HEK293 (cell line): ENCODE measurements at regions not wholly inside any gene's neighbourhood (a gene's known extent, or its start where the extent isn't known, plus 50 kb on each side); places are given as distances from the start of the nearest gene placed in this dataset.

Source experiments
- CTCF ChIA-PET: fragments of 350-600 bp; formaldehyde crosslinking; extraction: SDS; loops from one replicate; lab custom pipeline; 2021; ENCODE audit warnings: antibody characterized with exemption; lab: Yijun Ruan, JAX
- POLR2A ChIA-PET: fragments of 300-600 bp; formaldehyde crosslinking; extraction: SDS; loops from one replicate; lab custom pipeline; 2020; ENCODE audit warnings: antibody characterized with exemption, inconsistent platforms; lab: Yijun Ruan, JAX
- H3K27ac ChIP-seq: fragments of 200-500 bp; sonication (Bioruptor generic); 2 replicates; pipeline ENCODE4 v1.5.1; 2014; ENCODE audit warnings: low read depth, low read length, control low read depth, inconsistent platforms; ENCODE audit errors: extremely low read depth
- H3K36me3 ChIP-seq, 2 experiments: fragments of 200-500 bp in 1 of 2; sonication (Bioruptor generic) in 1 of 2; 1 replicate in 1 of 2; 2 replicates in 1 of 2; pipeline ENCODE4 v1.5.1; 2014 to 2017; ENCODE audit warnings: inconsistent platforms in 2 of 2, low read length in 2 of 2; ENCODE audit not compliant: control insufficient read depth in 2 of 2, insufficient read depth in 1 of 2
- H3K4me1 ChIP-seq: fragments of 200-500 bp; sonication (Bioruptor generic); 2 replicates; pipeline ENCODE4 v1.5.1; 2014; ENCODE audit warnings: mild to moderate bottlenecking, low read length, inconsistent platforms; ENCODE audit not compliant: control insufficient read depth, insufficient read depth
- H3K4me3 ChIP-seq: 2 replicates; pipeline ENCODE4 v1.5.1; 2011; ENCODE audit warnings: low read depth, mild to moderate bottlenecking, control low read depth, low read length, moderate library complexity
- H3K9me3 ChIP-seq: fragments of 200-500 bp; sonication (Bioruptor generic); 2 replicates; pipeline ENCODE4 v1.5.1; 2014; ENCODE audit warnings: low read depth, low read length, inconsistent platforms; ENCODE audit not compliant: control insufficient read depth, insufficient read depth
- AEBP2 ChIP-seq: fragments of 450-650 bp; formaldehyde crosslinking; IDR thresholded peaks from 2 replicates; pipeline ENCODE4 v1.5.1; 2016; ENCODE audit warnings: missing biosample characterization, missing genetic modification characterization, borderline replicate concordance
- HOXD13 ChIP-seq: sonication (generic); formaldehyde crosslinking; IDR thresholded peaks from 2 replicates; pipeline ENCODE4 v1.8.0; 2022; ENCODE audit warnings: missing genetic modification reagents, borderline replicate concordance
- KLF10 ChIP-seq: fragments of 450-650 bp; IDR thresholded peaks from 2 replicates; pipeline ENCODE4 v1.5.1; 2018; ENCODE audit warnings: missing biosample characterization, mild to moderate bottlenecking, missing genetic modification characterization
- MEIS1 ChIP-seq: sonication (generic); formaldehyde crosslinking; IDR thresholded peaks from 2 replicates; pipeline ENCODE4 v1.8.1; 2022; ENCODE audit warnings: missing genetic modification reagents, mild to moderate bottlenecking, borderline replicate concordance
- ZBTB7A ChIP-seq: fragments of 450-650 bp; formaldehyde crosslinking; IDR thresholded peaks from 2 replicates; pipeline ENCODE4 v1.5.1; 2016; ENCODE audit warnings: low read depth, missing biosample characterization, missing genetic modification characterization
- ZFHX2 ChIP-seq: fragments of 450-650 bp; formaldehyde crosslinking; conservative IDR thresholded peaks from 2 replicates; pipeline ENCODE4 v1.5.1; 2016; ENCODE audit warnings: missing biosample characterization, missing genetic modification characterization
- ZNF138 ChIP-seq: fragments of 450-650 bp; formaldehyde crosslinking; IDR thresholded peaks from 2 replicates; pipeline ENCODE4 v1.5.1; 2016; ENCODE audit warnings: missing biosample characterization, missing genetic modification characterization, borderline replicate concordance
- ZNF157 ChIP-seq: fragments of 450-650 bp; formaldehyde crosslinking; IDR thresholded peaks from 2 replicates; pipeline ENCODE4 v1.5.1; 2016; ENCODE audit warnings: missing biosample characterization, missing genetic modification characterization
- ZNF239 ChIP-seq: fragments of 450-650 bp; formaldehyde crosslinking; IDR thresholded peaks from 2 replicates; pipeline ENCODE4 v1.5.1; 2016; ENCODE audit warnings: missing biosample characterization, missing genetic modification characterization
- ZNF24 ChIP-seq: fragments of 450-650 bp; formaldehyde crosslinking; IDR thresholded peaks from 2 replicates; pipeline ENCODE4 v1.5.1; 2016; ENCODE audit warnings: missing biosample characterization, missing genetic modification characterization
- ZNF513 ChIP-seq: fragments of 450-650 bp; IDR thresholded peaks from 2 replicates; pipeline ENCODE4 v1.5.1; 2018; ENCODE audit warnings: missing biosample characterization, missing genetic modification characterization
- ZNF518A ChIP-seq: fragments of 450-650 bp; formaldehyde crosslinking; conservative IDR thresholded peaks from 2 replicates; pipeline ENCODE4 v1.5.1; 2016; ENCODE audit warnings: low read depth, missing biosample characterization, missing genetic modification characterization
- ZNF600 ChIP-seq: fragments of 450-650 bp; formaldehyde crosslinking; IDR thresholded peaks from 2 replicates; pipeline ENCODE4 v1.5.1; 2016; ENCODE audit warnings: missing biosample characterization, missing genetic modification characterization
- ZNF639 ChIP-seq: fragments of 450-650 bp; formaldehyde crosslinking; IDR thresholded peaks from 2 replicates; pipeline ENCODE4 v1.5.1; 2016; ENCODE audit warnings: missing biosample characterization, missing genetic modification characterization
- ZNF704 ChIP-seq: fragments of 450-650 bp; formaldehyde crosslinking; IDR thresholded peaks from 2 replicates; pipeline ENCODE4 v1.5.1; 2016; ENCODE audit warnings: missing biosample characterization, missing genetic modification characterization
- ZNF843 ChIP-seq: fragments of 450-650 bp; formaldehyde crosslinking; IDR thresholded peaks from 2 replicates; pipeline ENCODE4 v1.5.1; 2016; ENCODE audit warnings: missing biosample characterization, missing genetic modification characterization

GRCh38 chr13:36515466-36515865 is 83.2 kb downstream of the CCNA1 start:
- Histone ChIP-seq H3K4me3 (no peak overlapping the region), H3K36me3 (no peaks in the 10 kb centered on the region), H3K9me3 (no peaks in the 10 kb centered on the region), H3K4me1 (no peaks in the 10 kb centered on the region), H3K27ac (no peak overlapping the region)
- CTCF ChIA-PET = interaction anchor here (0.5 kb wide), 1 partner anchor 61 kb away, joined by 3 read pairs; no protein-coding TSS in a partner anchor
- TF ChIP-seq ZNF518A (no peak), ZNF600 (tag by site-specific recombination) (no peak), MEIS1 (no peak), ZNF24 (tag by site-specific recombination) (no peak), ZFHX2 (tag by site-specific recombination) (no peak), AEBP2 (tag by site-specific recombination) (no peak), ZNF513 (no peak)
- POLR2A ChIA-PET = no interaction called here

GRCh38 chr13:36516225-36516624 is 83.9 kb downstream of the CCNA1 start:
- H3K4me3 ChIP-seq = no peak overlapping the region
- POLR2A ChIA-PET = no interaction called here
- H3K36me3 ChIP-seq = no peaks in the 10 kb centered on the region
- no peaks in the 10 kb centered on the region for H3K9me3 ChIP-seq
- no peak for TF ChIP-seq ZNF157 (tag by site-specific recombination)
- TF ChIP-seq HOXD13 = no peak
- TF ChIP-seq ZNF138 (tag by site-specific recombination) = no peak
- TF ChIP-seq KLF10 = no peak
- TF ChIP-seq ZNF843 (tag by site-specific recombination) = no peak
- TF ChIP-seq ZBTB7A = no peak
- no peak for TF ChIP-seq ZNF704 (tag by site-specific recombination)
- TF ChIP-seq ZNF239 (tag by site-specific recombination) = no peak
- TF ChIP-seq ZNF639 = no peak
- CTCF ChIA-PET = interaction anchor here (0.5 kb wide), 1 partner anchor 61 kb away, joined by 3 read pairs; no protein-coding TSS in a partner anchor
- no peaks in the 10 kb centered on the region for H3K4me1 ChIP-seq
- H3K27ac ChIP-seq = no peak overlapping the region
